HepG2 (cell line): ENCODE measurements at regions not wholly inside any gene's neighbourhood (a gene's known extent, or its start where the extent isn't known, plus 50 kb on each side); places are given as distances from the start of the nearest gene placed in this dataset.

ENCODE experiments used
- ATAC-seq: fragments of 200-7000 bp; cut with Tn5 transposase; 3 replicates; pipeline ENCODE4 v1.9.1; 2020; ENCODE audit warnings: mild to moderate bottlenecking, moderate library complexity
- BruUV-seq: library from RNA; stranded (reverse); fragments of 400-500 nt; replicated peaks from 2 replicates; lab custom pipeline; 2021; lab: Mats Ljungman, UMichigan
- CTCF ChIA-PET: fragments of 300-600 bp; formaldehyde crosslinking; extraction: SDS; loops from one replicate; lab custom pipeline; 2021; ENCODE audit warnings: low total read pairs, inconsistent platforms, low intra/inter-chr PET ratio; lab: Yijun Ruan, JAX
- POLR2A ChIA-PET: fragments of 350-600 bp; sonication (Branson Sonifier 250); formaldehyde crosslinking; loops from one replicate; lab custom pipeline; 2020; ENCODE audit warnings: antibody characterized with exemption, inconsistent platforms; lab: Yijun Ruan, JAX
- DNase-seq: peaks from one replicate; pipeline ENCODE4 v3.0.0-alpha.2; 2015; ENCODE audit warnings: low spot score
- FAIRE-seq: peaks from 3 replicates; lab custom pipeline; 2011; peaks lifted over from hg19 to GRCh38; lab: Jason Lieb, UNC
- H2AFZ ChIP-seq: one replicate; pipeline ENCODE4 v1.6.1; 2011; ENCODE audit warnings: low read length, inconsistent platforms
- H3K27ac ChIP-seq: fragments of 300-600 bp; 3 replicates; pipeline ENCODE4 v1.8.0; 2011; ENCODE audit warnings: mixed run types, mild to moderate bottlenecking, mixed read lengths, low read length, inconsistent platforms; ENCODE audit not compliant: insufficient read depth; ENCODE audit errors: extremely low read length
- H3K27me3 ChIP-seq, 2 experiments: fragments of 200-600 bp in 1 of 2; 2 replicates in 1 of 2; 3 replicates in 1 of 2; pipeline versions ENCODE4 v1.6.0 to v1.8.0; 2011; ENCODE audit warnings: low read length in 2 of 2, mild to moderate bottlenecking in 2 of 2, moderate library complexity in 2 of 2, inconsistent platforms in 1 of 2; ENCODE audit not compliant: insufficient read depth in 2 of 2, control insufficient read depth in 1 of 2
- H3K36me3 ChIP-seq, 2 experiments: fragments of 200-600 bp in 1 of 2; replicated peaks in 1 of 2; 2 replicates in 1 of 2; 3 replicates in 1 of 2; pipeline versions ENCODE4 v1.5.1 to v1.8.0; 2011; ENCODE audit warnings: low read length in 2 of 2, inconsistent platforms in 1 of 2; ENCODE audit not compliant: insufficient read depth in 2 of 2, control insufficient read depth in 1 of 2
- H3K4me1 ChIP-seq: 2 replicates; pipeline ENCODE4 v1.5.1; 2012; ENCODE audit warnings: low read length, inconsistent platforms; ENCODE audit not compliant: insufficient read depth
- H3K4me2 ChIP-seq: 2 replicates; pipeline ENCODE4 v1.6.0; 2011; ENCODE audit warnings: low read depth, low read length, inconsistent platforms
- H3K4me3 ChIP-seq, 3 experiments: fragments of 200-600 bp in 1 of 3; sonication (generic), shearing (Covaris generic) in 1 of 3; replicated peaks in 1 of 3; 2 replicates each; pipeline ENCODE4 v1.5.1; 2011 to 2016; ENCODE audit warnings: low read length in 3 of 3, inconsistent platforms in 2 of 3, low read depth in 2 of 3, mild to moderate bottlenecking in 2 of 3, control low read depth in 1 of 3, mixed read lengths in 1 of 3; ENCODE audit not compliant: insufficient read depth in 1 of 3
- H3K79me2 ChIP-seq: one replicate; pipeline ENCODE4 v1.6.1; 2011; ENCODE audit warnings: low read length, inconsistent platforms; ENCODE audit not compliant: insufficient read depth
- H3K9ac ChIP-seq: 2 replicates; pipeline ENCODE4 v1.6.0; 2011; ENCODE audit warnings: mild to moderate bottlenecking, low read depth, low read length, inconsistent platforms; ENCODE audit not compliant: insufficient read depth
- H3K9me3 ChIP-seq: 2 replicates; pipeline ENCODE4 v1.5.1; 2012; ENCODE audit warnings: mild to moderate bottlenecking, low read length
- H4K20me1 ChIP-seq: 2 replicates; pipeline ENCODE4 v1.6.0; 2011; ENCODE audit warnings: inconsistent platforms, mild to moderate bottlenecking, low read length, moderate library complexity; ENCODE audit not compliant: insufficient read depth
- AHR ChIP-seq: IDR thresholded peaks from 2 replicates; pipeline ENCODE4 v1.6.1; 2018; ENCODE audit warnings: missing genetic modification reagents, missing compliant biosample characterization
- EZH2 ChIP-seq: conservative IDR thresholded peaks from 2 replicates; pipeline ENCODE4 v1.6.1; 2012; ENCODE audit warnings: mild to moderate bottlenecking, low read depth, low read length, moderate library complexity
- GFI1 ChIP-seq: sonication (generic); formaldehyde crosslinking; IDR thresholded peaks from 2 replicates; pipeline ENCODE4 v1.5.0; 2020; ENCODE audit warnings: missing genetic modification reagents, mild to moderate bottlenecking, borderline replicate concordance
- ISL2 ChIP-seq: sonication (generic); formaldehyde crosslinking; IDR thresholded peaks from 2 replicates; pipeline ENCODE4 v1.5.0; 2020; ENCODE audit warnings: missing genetic modification reagents
- KAT2B ChIP-seq: fragments of 150-350 bp; IDR thresholded peaks from 2 replicates; pipeline ENCODE4 v1.6.1; 2014; ENCODE audit warnings: low read depth, low read length, borderline replicate concordance
- LRRFIP1 ChIP-seq: sonication (generic); formaldehyde crosslinking; conservative IDR thresholded peaks from 2 replicates; pipeline ENCODE4 v1.4.0; 2020; ENCODE audit warnings: missing genetic modification reagents
- MTF1 ChIP-seq: sonication (generic); formaldehyde crosslinking; IDR thresholded peaks from 2 replicates; pipeline ENCODE4 v1.5.0; 2020; ENCODE audit warnings: missing genetic modification reagents
- PAF1 ChIP-seq: IDR thresholded peaks from 2 replicates; pipeline ENCODE4 v1.6.1; 2016; ENCODE audit warnings: missing genetic modification reagents, missing compliant biosample characterization
- PRMT3 ChIP-seq: sonication (generic); formaldehyde crosslinking; IDR thresholded peaks from 2 replicates; pipeline ENCODE4 v1.8.1; 2022; ENCODE audit warnings: low read depth, mild to moderate bottlenecking, moderate library complexity, missing genetic modification reagents, borderline replicate concordance
- RBM22 ChIP-seq: fragments of 200-400 bp; formaldehyde crosslinking; optimal IDR thresholded peaks from 2 replicates; pipeline ENCODE3; 2017; ENCODE audit warnings: mild to moderate bottlenecking, low read length, moderate library complexity
- RXRB ChIP-seq: IDR thresholded peaks from 2 replicates; pipeline ENCODE4 v1.6.1; 2016; ENCODE audit warnings: borderline replicate concordance, missing genetic modification reagents, missing compliant biosample characterization
- SATB2 ChIP-seq: sonication (generic); formaldehyde crosslinking; IDR thresholded peaks from 2 replicates; pipeline ENCODE4 v1.5.0; 2020; ENCODE audit warnings: missing genetic modification reagents
- SNRNP70 ChIP-seq: fragments of 200-400 bp; formaldehyde crosslinking; IDR thresholded peaks from 2 replicates; pipeline ENCODE4 v1.6.1; 2017; ENCODE audit warnings: mild to moderate bottlenecking, low read depth, low read length, moderate library complexity
- ZBTB25 ChIP-seq: IDR thresholded peaks from 2 replicates; pipeline ENCODE4 v1.6.1; 2018; ENCODE audit warnings: missing genetic modification reagents
- ZNF205 ChIP-seq: IDR thresholded peaks from 2 replicates; pipeline ENCODE4 v1.6.1; 2018; ENCODE audit warnings: missing biosample characterization, missing genetic modification reagents
- ZNF552 ChIP-seq: sonication (generic); formaldehyde crosslinking; IDR thresholded peaks from 2 replicates; pipeline ENCODE4 v1.9.0; 2022; ENCODE audit warnings: missing genetic modification reagents, mild to moderate bottlenecking, borderline replicate concordance
- ZNF562 ChIP-seq: sonication (generic); formaldehyde crosslinking; IDR thresholded peaks from 2 replicates; pipeline ENCODE4 v1.8.0; 2022; ENCODE audit warnings: missing genetic modification reagents, borderline replicate concordance
- ZNF749 ChIP-seq: sonication (generic); formaldehyde crosslinking; IDR thresholded peaks from 2 replicates; pipeline ENCODE4 v1.8.0; 2022; ENCODE audit warnings: mild to moderate bottlenecking, missing genetic modification reagents, moderate library complexity, borderline replicate concordance
- ZUFSP ChIP-seq: sonication (generic); formaldehyde crosslinking; IDR thresholded peaks from 2 replicates; pipeline ENCODE4 v1.9.0; 2021; ENCODE audit warnings: missing genetic modification reagents, mild to moderate bottlenecking, borderline replicate concordance
- in situ Hi-C: cut with HindIII; loops from 2 replicates; pipeline ENCODE4 v1.10.0; 2017; ENCODE audit warnings: low pct_unique_long_range_greater_than_20kb; ENCODE audit not compliant: extremely low pct_ligation_motif_present
- intact Hi-C: fragments of 100-400 bp; cut with micrococcal nuclease; formaldehyde crosslinking; loops from one replicate; pipeline ENCODE4 v1.10.0; 2022; ENCODE audit not compliant: unreplicated experiment

GRCh38 chr13:85520445-85520844, 278.8 kb downstream of the SLITRK6 start:
- ChIA-PET CTCF (no interaction called here), POLR2A (no interaction called here)
- H3K27me3 ChIP-seq = no peaks in the 10 kb centered on the region; a peak in 1 of 5 replicates
- no peaks in the 10 kb centered on the region for H3K79me2 ChIP-seq
- no peaks in the 10 kb centered on the region for H3K4me1 ChIP-seq
- H3K27ac ChIP-seq = no peak overlapping the region
- in situ Hi-C loops (no loop called here), intact Hi-C loops (no loop called here)
- H2AFZ ChIP-seq = no peak overlapping the region
- DNase-seq (no peak), FAIRE-seq (no peak), ATAC-seq (no peak)
- H3K4me2 ChIP-seq = no peak overlapping the region
- H4K20me1 ChIP-seq = no peaks in the 10 kb centered on the region
- H3K4me3 ChIP-seq = no peak overlapping the region
- H3K9me3 ChIP-seq = peaks cover 11% of the 10 kb centered on the region; the same call in 1 of the 2 replicates
- no peak overlapping the region for H3K9ac ChIP-seq
- H3K36me3 ChIP-seq = no peaks in the 10 kb centered on the region
- BruUV-seq = no TSS peak
- TF ChIP-seq MTF1 (CRISPR knock-in tag) = no peak
- TF ChIP-seq ZUFSP (CRISPR knock-in tag) = no peak
- no peak for TF ChIP-seq EZH2
- no peak for TF ChIP-seq RXRB (CRISPR knock-in tag)
- TF ChIP-seq LRRFIP1 = no peak
- no peak for TF ChIP-seq PAF1
- no peak for TF ChIP-seq GFI1
- no peak for TF ChIP-seq ZNF749 (CRISPR knock-in tag)
- TF ChIP-seq KAT2B = no peak
- TF ChIP-seq SNRNP70 = no peak
- no peak for TF ChIP-seq RBM22
- no peak for TF ChIP-seq ZNF205 (CRISPR knock-in tag)
- TF ChIP-seq AHR (CRISPR knock-in tag) = no peak
- TF ChIP-seq ZBTB25 (CRISPR knock-in tag) = no peak
- no peak for TF ChIP-seq PRMT3 (CRISPR knock-in tag)
- TF ChIP-seq ZNF562 (CRISPR knock-in tag) = no peak
- TF ChIP-seq ISL2 (CRISPR knock-in tag) = no peak
- TF ChIP-seq SATB2 (CRISPR knock-in tag) = no peak
- TF ChIP-seq ZNF552 (CRISPR knock-in tag) = no peak
